Astrocyte (in vitro differentiated cells and primary cell): ENCODE measurements at regions not wholly inside any gene's neighbourhood (a gene's known extent, or its start where the extent isn't known, plus 50 kb on each side); places are given as distances from the start of the nearest gene placed in this dataset.
A peak's percentile ranks its signal among the peaks of the same experiment; 100 is the strongest.
"Not testable (repeated sequence)": the region's sequence is repeated elsewhere in the genome, so short reads cannot be mapped to it uniquely, and the experiment has no call there.

ENCODE experiments used
- DNase-seq: peaks from one replicate; pipeline ENCODE4 v3.0.0-alpha.2; 2010; ENCODE audit warnings: low read depth
- FAIRE-seq: peaks from 2 replicates; lab custom pipeline; 2011; peaks lifted over from hg19 to GRCh38; lab: Jason Lieb, UNC
- H2AFZ ChIP-seq: 2 replicates; pipeline ENCODE4 v1.6.0; 2012; ENCODE audit warnings: low read depth, low read length, inconsistent platforms
- H3K27ac ChIP-seq: 2 replicates; pipeline ENCODE4 v1.5.1; 2011; ENCODE audit warnings: low read depth, low read length, inconsistent platforms
- H3K27me3 ChIP-seq: 2 replicates; pipeline ENCODE4 v1.6.0; 2011; ENCODE audit warnings: low read length, inconsistent platforms; ENCODE audit not compliant: insufficient read depth
- H3K36me3 ChIP-seq: 2 replicates; pipeline ENCODE4 v1.5.1; 2011; ENCODE audit warnings: low read length, inconsistent platforms; ENCODE audit not compliant: insufficient read depth
- H3K4me1 ChIP-seq: 2 replicates; pipeline ENCODE4 v1.5.1; 2011; ENCODE audit warnings: low read length, inconsistent platforms; ENCODE audit not compliant: insufficient read depth
- H3K4me2 ChIP-seq: 2 replicates; pipeline ENCODE4 v1.6.0; 2012; ENCODE audit warnings: low read length, inconsistent platforms
- H3K4me3 ChIP-seq: 2 replicates; pipeline ENCODE4 v1.5.1; 2011; ENCODE audit warnings: low read depth, mild to moderate bottlenecking, low read length, inconsistent platforms; ENCODE audit not compliant: insufficient read depth
- H3K79me2 ChIP-seq: 2 replicates; pipeline ENCODE4 v1.6.0; 2012; ENCODE audit warnings: mild to moderate bottlenecking, low read length, inconsistent platforms; ENCODE audit not compliant: insufficient read depth
- H3K9ac ChIP-seq: 2 replicates; pipeline ENCODE4 v1.6.0; 2012; ENCODE audit warnings: mild to moderate bottlenecking, low read length, inconsistent platforms
- H3K9me3 ChIP-seq: 2 replicates; pipeline ENCODE4 v1.5.1; 2012; ENCODE audit warnings: low read depth, mild to moderate bottlenecking, low read length, inconsistent platforms; ENCODE audit not compliant: insufficient read depth
- H4K20me1 ChIP-seq: 2 replicates; pipeline ENCODE4 v1.6.0; 2012; ENCODE audit warnings: low read length, inconsistent platforms; ENCODE audit not compliant: insufficient read depth
- H3K27ac Mint-ChIP-seq: one replicate; pipeline ENCODE4 v1.8.0; 2021; ENCODE audit warnings: mild to moderate bottlenecking, mixed read lengths; ENCODE audit not compliant: unreplicated experiment
- H3K27me3 Mint-ChIP-seq: one replicate; pipeline ENCODE4 v1.8.0; 2021; ENCODE audit warnings: low read depth, mixed read lengths; ENCODE audit not compliant: unreplicated experiment
- H3K36me3 Mint-ChIP-seq: one replicate; pipeline ENCODE4 v1.8.0; 2021; ENCODE audit warnings: low read depth, mixed read lengths; ENCODE audit not compliant: unreplicated experiment
- H3K4me1 Mint-ChIP-seq: one replicate; pipeline ENCODE4 v1.8.0; 2021; ENCODE audit warnings: low read depth, mixed read lengths; ENCODE audit not compliant: unreplicated experiment
- H3K4me3 Mint-ChIP-seq: one replicate; pipeline ENCODE4 v1.8.0; 2021; ENCODE audit warnings: mild to moderate bottlenecking, moderate library complexity, mixed read lengths; ENCODE audit not compliant: unreplicated experiment
- H3K9me3 Mint-ChIP-seq: one replicate; pipeline ENCODE4 v1.8.0; 2021; ENCODE audit warnings: mild to moderate bottlenecking, mixed read lengths; ENCODE audit not compliant: unreplicated experiment
- CTCF ChIP-seq: IDR thresholded peaks from 2 replicates; pipeline ENCODE4 v1.5.1; 2011; ENCODE audit warnings: low read depth, mild to moderate bottlenecking, inconsistent platforms, low read length, moderate library complexity; ENCODE audit not compliant: insufficient read depth
- EZH2 ChIP-seq: IDR thresholded peaks from 2 replicates; pipeline ENCODE4 v1.6.1; 2012; ENCODE audit warnings: mild to moderate bottlenecking, low read length, inconsistent platforms; ENCODE audit not compliant: insufficient read depth

GRCh38 chr5:79886925-79887655 lies 104.0 kb downstream of the MTX3 start:
- no peaks in the 10 kb centered on the region for H3K9me3 ChIP-seq

GRCh38 chr5:79886456-79886855 lies 104.6 kb downstream of the MTX3 start:
- no peaks in the 10 kb centered on the region for H3K4me1 ChIP-seq
- no peaks in the 10 kb centered on the region for H3K79me2 ChIP-seq
- no peaks in the 10 kb centered on the region for H3K27me3 ChIP-seq
- Mint-ChIP-seq H3K4me3 (no peak overlapping the region), H3K36me3 (no peaks in the 10 kb centered on the region), H3K27ac (no peak overlapping the region), H3K27me3 (peaks cover 6% of the 10 kb centered on the region), H3K4me1 (no peaks in the 10 kb centered on the region), H3K9me3 (peaks cover 3% of the 10 kb centered on the region)
- H3K27ac ChIP-seq = no peak overlapping the region
- H3K9ac ChIP-seq = no peak overlapping the region
- no peak overlapping the region for H3K4me3 ChIP-seq
- TF ChIP-seq CTCF = no peak
- no peak for TF ChIP-seq EZH2
- no peak overlapping the region for H2AFZ ChIP-seq
- H3K36me3 ChIP-seq = no peaks in the 10 kb centered on the region
- no peaks in the 10 kb centered on the region for H3K9me3 ChIP-seq
- no peak for DNase-seq
- FAIRE-seq = no peak
- H3K4me2 ChIP-seq = no peak overlapping the region
- no peaks in the 10 kb centered on the region for H4K20me1 ChIP-seq

More at GRCh38 chr5:79886925-79887655, 104.0 kb downstream of the MTX3 start:
- no peak overlapping the region for H3K9ac ChIP-seq
- no peak overlapping the region for H3K4me2 ChIP-seq
- no peaks in the 10 kb centered on the region for H3K4me1 ChIP-seq
- H3K4me3 ChIP-seq = no peak overlapping the region
- Mint-ChIP-seq H3K9me3 (peaks cover 3% of the 10 kb centered on the region), H3K4me3 (no peak overlapping the region), H3K27me3 (peaks cover 6% of the 10 kb centered on the region), H3K36me3 (no peaks in the 10 kb centered on the region), H3K27ac (no peak overlapping the region), H3K4me1 (no peaks in the 10 kb centered on the region)
- no peaks in the 10 kb centered on the region for H3K27me3 ChIP-seq
- H2AFZ ChIP-seq = no peak overlapping the region
- FAIRE-seq (no peak), DNase-seq (no peak)
- no peak overlapping the region for H3K27ac ChIP-seq
- TF ChIP-seq EZH2 (no peak), CTCF (no peak)
- H3K36me3 ChIP-seq = no peaks in the 10 kb centered on the region
- no peaks in the 10 kb centered on the region for H3K79me2 ChIP-seq
- no peaks in the 10 kb centered on the region for H4K20me1 ChIP-seq

- DNase-seq, H3K4me3 ChIP-seq, H3K36me3 Mint-ChIP-seq, H3K36me3 ChIP-seq, H3K4me2 ChIP-seq, H3K4me3 Mint-ChIP-seq, H2AFZ ChIP-seq, H3K27ac ChIP-seq, H3K79me2 ChIP-seq, H3K9me3 ChIP-seq, H4K20me1 ChIP-seq, H3K9me3 Mint-ChIP-seq, H3K27me3 Mint-ChIP-seq, H3K27ac Mint-ChIP-seq, H3K4me1 ChIP-seq, H3K9ac ChIP-seq, H3K27me3 ChIP-seq: not testable (repeated sequence)
- peaks cover 15% of the 10 kb centered on the region for H3K4me1 Mint-ChIP-seq
- peak; percentile 67 for FAIRE-seq
Observed at GRCh38 chr5:79879880-79880279, 111.2 kb downstream of the MTX3 start.
